GM18870 (cell line): ENCODE measurements at regions not wholly inside any gene's neighbourhood (a gene's known extent, or its start where the extent isn't known, plus 50 kb on each side); places are given as distances from the start of the nearest gene placed in this dataset.

Source experiments
- ATAC-seq: cut with Tn5 transposase; IDR thresholded peaks from one replicate; pipeline ENCODE4 v1.9.1; 2021; ENCODE audit warnings: moderate library complexity; ENCODE audit not compliant: unreplicated experiment

DNA sequence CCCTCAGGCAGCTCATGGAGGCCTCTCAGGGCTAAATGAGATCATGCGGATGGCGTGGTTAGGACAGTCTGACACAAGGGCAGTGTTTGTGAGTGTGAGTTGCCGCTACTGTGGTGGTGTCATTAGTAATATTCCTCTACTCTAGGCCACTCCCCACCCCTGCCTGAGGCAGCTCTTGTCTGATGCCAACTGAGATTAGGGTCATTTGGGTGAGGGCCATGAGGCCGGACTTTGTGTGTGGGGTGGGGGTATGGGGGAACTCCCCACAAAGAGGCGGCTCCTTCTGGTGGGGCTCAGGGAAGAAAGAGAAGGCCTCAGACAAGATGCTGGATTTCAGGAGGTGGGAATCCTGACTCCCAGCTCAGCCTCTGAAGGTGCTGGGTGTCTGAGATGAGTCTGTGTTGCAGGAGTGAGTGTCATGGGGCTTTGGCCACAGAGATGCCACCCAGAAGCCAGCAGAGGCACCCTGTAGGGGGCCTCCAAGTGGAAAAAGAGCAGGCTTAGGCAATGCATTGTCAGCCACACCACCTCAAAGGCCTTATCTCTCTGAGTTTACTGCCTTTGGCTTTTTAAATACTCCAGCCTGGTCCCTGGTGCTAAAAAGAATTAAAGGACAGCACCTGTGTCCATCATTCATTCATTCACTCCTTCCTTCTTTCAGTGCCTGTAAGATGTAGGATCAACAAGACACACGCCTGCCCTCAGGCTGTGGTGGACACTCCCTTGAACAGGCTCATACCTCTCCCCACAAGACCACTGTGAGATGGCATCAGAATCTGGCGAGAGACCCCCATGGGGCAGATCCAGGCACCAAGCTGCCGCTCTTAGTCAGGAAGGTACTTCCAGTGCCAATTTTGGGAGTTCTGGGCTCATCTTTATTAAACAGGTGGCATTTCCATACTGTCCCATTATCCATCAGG lies 175.2 kb downstream of the MRPL14 start:
- no peak for ATAC-seq

DNA sequence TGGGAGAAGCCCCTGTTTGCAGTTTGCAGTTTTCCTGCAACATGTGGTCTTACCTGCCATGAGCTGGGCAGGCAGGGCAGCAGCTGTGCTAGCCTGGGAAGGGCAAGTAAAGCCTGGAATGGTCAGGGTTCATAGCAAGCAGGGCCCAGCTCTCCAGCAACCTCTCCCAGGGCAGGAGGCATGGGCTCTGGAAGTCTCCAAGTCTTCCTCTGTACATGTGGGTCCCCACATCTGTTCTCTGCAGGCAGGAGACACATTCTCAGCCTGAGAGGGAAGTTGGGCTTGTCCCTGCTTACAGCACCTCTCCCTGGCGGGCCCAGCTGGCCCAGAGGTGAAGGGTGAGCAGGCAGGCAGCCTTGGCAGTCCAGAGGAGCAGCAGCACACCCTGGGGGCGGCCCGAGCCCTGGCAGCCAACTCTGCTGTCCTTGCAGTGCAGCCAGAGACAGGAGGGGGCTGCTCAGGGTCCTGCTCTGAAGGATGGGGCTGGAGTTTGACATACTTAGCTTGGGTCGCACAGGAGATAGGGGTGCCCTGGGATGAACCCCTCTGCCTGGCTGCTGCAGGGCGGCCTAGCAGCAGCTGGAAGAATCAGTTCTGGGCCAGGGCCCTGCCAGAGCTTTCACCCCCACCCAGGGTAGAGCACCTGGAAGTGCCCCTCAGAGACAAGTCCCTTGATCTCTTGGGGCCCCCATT lies 176.0 kb downstream of the MRPL14 start:
- ATAC-seq: no peak

DNA sequence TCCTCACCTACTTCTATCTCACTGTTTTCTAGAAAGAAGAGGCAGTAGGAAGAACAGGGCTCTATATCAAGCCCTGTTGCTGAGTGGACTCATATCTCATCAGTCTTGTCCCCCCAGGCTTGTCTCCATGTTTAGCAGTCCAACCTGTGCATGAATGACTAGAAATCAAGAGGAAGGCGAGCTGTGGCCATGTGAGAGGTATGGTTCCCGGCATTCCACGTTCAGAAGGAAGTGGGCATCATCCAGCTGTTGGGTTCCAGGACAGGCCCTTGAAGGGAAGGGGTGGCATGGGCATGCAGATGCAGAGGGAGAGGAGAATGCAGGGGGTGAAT lies 176.6 kb downstream of the MRPL14 start:
- no peak for ATAC-seq

DNA sequence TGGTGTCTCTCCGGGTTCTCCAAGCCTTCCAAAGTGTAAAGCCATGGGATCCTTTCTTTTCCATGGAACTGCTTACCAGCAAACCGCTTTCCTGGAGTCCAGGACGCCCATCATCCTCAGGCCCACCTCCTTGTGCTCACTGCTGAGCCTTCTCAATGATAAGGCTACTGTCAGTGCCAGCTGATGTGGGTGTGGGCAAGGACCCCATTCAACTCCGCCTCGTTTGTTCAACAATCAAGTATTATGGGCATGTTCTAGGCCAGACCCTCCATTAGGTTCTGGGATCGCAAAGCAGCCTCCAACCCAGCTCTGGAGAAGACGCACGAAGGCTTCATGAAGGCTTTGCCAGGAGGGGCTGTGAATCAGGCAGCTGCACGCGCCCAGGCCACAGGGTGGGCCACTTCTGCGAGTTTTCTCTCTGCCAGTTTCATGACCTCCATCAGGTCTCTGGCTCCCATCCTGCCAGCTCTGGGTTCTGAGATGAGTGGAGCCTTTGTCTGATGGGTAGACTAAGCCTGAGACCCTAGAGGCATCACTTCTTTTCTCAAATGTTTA lies 177.1 kb downstream of the MRPL14 start:
- no peak for ATAC-seq

DNA sequence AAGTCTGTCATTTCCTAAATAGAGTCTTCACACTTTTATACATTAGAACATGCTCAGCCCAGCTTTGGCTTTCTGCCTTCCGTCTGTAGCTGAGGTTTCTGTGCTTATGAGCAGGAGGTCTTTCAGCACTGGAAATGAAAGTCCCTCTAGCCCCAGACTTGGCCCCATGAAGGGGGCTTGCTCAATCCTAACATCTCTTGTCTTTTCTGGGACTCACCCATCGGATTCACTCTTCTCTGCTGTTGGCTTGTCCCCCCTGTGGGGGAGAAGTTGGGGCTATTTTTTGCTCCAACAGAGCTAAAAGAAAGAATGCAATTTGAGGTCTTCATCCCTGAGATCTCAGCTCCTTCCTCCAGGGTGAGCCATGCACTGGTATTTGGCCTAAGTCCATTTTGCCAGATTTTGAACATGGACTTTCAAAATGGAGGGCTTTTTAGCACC lies 177.7 kb downstream of the MRPL14 start:
- no peak for ATAC-seq

DNA sequence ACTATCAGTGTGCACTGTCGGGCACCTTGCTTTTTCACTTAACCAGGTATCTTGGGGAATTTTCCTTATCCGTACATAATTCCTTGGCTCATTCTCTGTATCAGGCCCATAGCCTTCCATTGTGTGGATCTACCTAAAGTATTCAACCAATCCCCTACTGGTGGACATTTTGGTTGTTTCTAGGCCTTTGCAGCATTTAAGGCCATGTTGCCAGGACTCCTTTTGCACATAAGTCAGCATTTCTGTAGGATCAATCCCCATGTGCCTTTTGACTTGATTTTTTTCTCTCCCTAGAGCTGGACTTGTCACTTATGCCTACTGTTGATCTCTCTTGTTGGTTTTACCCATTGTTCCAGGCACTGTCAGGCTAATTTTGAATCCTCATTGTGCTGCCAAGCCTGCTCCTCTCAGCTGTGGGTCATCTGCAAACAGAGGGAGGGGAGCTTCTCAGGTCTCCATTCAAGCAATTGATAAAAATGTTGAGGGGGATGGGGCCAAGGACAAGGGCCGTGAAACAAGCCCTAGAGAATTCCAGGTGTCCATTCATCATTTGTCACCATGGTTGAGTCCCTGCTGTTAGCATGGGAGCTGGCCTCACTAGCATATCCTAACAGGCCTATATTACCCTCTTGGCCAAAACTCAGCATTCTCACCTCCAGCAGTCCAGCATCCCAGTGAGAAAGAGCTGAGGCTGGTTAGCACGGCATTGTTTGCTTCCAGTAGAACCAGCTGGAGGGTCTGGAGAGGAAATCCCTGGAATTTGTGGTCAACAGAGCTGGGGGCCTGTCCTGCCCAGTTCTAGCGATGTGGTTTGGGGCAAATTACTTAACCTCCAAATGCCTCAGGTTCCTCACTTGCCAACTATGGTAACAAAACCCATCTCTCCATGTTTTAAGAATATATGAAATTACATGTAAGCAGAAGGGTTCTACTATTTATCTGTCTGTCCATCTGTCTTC lies 178.4 kb downstream of the MRPL14 start:
- ATAC-seq: no peak

DNA sequence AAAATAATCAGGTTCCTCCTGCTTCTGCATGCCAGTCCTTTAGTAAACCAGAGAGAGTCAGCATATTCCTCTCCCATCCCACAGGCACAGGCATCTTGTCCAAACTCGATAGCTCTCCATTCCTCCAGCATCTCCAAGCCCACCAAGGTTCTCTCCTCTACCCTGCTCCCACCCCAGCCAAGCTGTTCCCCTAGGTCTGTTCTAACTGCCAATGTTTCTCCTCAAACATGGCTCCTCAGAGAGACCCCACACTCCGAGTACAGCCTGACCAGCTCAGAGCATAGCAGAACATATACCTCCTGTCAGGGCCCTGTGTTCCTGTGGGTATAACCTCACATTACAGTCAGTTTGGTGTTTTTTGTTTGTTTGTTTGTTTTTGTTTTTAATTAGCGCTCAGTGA lies 177.8 kb downstream of the VEGFA start:
- no peak for ATAC-seq

DNA sequence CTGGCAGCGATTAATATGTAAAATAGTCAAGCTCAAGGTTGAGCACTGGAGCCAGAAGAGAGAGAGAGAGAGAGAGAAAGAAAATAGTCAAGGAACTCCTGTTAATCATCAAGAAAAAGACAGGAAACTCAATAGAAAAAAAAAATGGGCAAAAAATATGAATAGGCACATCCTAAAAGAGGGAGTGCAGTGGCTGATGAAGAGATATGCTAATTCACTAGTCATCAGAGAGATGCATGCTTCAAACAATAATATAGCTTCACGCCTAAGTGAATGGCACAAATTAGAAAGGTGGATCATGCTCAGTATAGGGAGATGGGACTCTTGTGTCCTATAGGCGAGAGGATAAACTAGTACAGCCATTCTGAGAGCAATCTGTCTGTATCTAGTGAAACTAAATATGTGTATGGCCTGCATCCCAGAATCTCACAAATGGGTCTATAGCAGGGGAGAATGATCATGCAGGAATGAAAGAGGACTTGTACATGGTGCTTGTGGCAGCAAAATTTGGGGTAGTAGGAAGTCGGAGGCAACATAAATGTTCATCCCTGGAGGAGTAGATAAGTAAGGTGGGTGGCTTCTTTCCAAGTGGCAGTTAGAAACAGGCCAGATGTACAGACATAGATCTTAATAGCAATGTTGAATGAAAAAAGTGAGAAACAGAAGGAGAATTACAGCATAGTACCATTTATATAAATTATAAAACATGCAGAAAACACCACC lies 176.8 kb downstream of the VEGFA start:
- no peak for ATAC-seq

DNA sequence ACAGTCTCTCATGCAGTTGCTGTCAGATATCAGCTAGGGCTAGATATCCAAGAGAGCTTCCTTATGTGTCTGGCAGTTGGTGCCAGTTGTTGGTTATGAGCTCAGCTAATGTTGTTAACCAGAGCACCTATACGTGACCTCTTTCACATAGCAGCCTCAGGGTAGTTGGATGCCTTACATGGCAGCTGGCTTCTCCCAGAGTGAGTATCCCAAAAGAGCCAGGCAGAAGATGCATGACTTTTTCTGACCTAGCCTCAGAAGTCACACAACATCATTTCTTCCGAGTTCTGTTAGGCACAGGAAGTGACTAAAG lies 175.7 kb downstream of the VEGFA start:
- no peak for ATAC-seq

DNA sequence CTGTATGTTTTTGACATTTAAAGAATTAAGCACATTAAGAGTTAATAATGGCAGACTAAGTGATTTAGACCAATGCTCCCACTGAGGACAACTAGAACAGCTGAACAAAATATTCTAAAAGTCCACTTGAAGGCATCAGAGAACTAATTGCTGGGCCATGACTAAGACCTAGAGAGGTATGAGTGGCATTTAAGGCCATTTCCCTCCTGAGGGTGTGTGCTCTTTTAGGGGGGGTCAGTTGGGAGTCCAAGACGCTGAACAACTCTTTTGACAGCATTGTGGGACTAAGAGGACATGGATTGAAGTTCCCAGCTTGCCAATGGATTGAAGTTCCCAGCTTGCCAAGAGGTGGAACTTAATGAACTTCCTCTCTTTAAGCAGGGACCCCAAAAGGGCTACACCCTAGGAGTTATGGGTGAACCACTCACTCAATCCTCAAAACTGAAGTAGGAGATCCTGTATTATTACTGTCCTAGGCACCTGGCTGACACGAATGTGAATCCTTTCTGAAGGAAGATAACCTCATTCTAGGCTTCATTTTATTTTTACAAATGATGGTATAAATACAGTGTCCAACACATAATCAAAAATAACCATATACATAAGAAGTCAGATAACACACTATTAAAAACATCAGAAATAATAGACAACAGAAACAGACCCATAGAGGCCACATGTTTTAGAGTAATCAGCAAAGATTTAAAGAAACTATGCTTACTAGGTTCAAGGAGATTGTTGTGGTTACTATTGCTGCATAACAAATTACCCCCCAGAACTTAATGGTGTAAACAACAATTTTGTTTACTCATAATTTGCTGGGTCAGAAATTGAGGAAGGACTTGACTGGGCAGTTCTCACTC lies 175.1 kb downstream of the VEGFA start:
- no peak for ATAC-seq

DNA sequence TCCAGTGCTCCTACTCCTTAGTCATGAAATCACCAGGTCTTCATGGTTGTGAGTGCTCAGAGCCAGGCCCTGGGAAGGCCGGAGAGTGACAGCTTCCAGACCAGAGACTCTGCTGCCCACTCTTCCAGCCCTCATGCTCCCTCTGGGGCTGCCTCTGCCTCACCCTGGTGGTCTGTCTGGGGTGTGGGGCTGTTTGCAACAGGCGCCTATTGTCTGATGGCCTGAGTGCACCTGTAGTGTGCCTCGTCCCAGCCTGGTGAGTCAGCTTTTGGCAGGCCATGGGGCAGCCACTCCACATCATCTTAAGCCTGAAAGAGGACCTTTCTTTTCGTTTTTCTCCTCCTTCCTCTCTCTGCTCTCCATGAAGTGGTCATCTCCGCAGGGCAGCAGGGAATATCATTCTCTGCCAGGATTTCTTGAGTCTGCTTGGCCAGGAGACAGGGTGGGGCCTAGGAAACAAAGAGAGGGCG lies 173.8 kb downstream of the VEGFA start:
- no peak for ATAC-seq

DNA sequence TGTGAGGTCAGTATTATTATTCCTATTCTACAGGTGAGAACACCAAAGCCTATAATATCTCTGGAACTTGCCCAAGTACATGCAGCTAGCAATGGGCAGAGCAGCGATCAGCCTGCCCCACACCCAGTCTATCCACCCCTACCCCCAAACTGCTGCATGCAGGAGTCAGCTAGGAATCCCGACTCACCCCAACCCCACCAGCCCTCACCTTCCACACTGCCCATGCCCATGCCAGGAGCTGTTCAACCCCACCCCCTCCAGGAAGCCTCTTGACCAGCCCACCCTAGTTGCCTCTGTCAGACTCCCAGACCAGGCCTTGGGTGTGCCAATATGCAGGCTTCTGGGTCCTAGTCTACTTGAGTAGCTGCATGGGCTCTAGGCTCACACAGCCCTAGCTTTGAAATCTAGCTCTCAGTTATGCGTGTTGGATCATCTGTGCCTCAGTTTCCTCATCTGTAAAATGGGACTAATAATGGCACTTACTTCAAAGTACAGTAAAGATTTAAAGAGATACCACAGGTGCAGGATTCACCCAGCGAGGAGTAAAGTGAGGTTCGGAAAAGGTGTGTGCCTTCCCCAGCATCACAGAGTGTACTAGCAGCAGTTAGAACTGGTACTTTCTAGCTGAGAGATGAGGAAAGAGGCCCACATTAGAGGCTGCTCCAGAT lies 173.2 kb downstream of the VEGFA start:
- no peak for ATAC-seq

DNA sequence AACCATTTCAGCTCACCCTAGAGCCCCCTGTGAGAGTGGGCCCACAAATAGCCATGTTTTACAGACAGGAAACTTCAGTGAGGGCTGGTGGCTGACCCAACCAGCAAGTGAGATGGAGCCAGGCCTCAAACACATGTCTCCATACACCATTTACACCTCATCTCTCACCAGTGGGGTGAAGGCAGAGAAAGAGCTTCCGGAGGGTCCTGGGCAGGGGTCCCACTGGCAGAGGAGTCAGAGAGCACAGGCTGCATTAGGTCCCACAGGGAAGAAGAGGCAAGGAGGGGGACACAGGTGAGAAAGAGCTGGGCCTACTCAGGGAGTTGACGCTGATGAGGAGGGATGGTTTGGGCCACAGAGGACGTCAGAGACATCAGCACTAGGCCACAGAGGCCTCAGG lies 172.6 kb downstream of the VEGFA start:
- no peak for ATAC-seq

DNA sequence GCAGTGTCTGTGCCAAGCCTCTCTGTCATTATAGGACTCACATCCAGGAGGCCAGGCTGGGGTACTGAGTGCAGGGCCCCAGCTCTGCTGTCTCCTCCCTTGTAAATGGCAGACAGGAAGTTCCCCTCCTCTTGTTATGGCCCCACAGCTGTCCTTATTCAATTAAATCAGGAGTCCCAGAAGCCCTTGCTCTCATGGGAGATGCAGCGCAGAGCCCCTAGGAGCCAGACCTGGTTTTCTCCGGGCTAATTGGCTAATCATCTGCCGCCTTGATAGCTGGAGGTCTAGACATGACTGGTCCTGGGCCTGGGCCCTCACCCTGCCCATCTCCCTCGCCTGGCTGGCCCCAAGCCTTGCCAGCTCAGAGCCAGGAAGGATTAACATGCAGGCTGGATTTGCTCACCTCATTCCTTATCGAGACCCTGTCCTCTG lies 172.0 kb downstream of the VEGFA start:
- no peak for ATAC-seq

DNA sequence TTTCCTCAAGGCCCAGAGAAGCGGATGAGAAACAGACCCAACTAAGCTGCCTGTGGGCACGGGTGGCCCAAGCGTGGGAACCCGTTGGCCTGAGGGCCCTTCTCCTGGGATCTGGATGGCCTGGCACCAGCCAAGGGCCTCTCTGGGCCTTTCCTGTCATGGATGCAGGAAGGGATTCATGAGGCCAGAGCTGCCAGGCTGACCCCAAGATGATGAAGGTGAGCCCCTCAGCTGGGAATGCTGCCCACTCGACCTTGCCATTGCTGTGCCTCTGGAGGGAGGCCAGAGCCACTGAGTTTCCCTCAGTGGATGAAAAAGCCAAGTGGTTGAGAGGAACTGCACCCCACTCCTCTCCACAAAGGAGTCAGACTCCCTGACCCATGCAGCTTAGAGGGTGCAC lies 171.2 kb downstream of the VEGFA start:
- ATAC-seq: no peak

DNA sequence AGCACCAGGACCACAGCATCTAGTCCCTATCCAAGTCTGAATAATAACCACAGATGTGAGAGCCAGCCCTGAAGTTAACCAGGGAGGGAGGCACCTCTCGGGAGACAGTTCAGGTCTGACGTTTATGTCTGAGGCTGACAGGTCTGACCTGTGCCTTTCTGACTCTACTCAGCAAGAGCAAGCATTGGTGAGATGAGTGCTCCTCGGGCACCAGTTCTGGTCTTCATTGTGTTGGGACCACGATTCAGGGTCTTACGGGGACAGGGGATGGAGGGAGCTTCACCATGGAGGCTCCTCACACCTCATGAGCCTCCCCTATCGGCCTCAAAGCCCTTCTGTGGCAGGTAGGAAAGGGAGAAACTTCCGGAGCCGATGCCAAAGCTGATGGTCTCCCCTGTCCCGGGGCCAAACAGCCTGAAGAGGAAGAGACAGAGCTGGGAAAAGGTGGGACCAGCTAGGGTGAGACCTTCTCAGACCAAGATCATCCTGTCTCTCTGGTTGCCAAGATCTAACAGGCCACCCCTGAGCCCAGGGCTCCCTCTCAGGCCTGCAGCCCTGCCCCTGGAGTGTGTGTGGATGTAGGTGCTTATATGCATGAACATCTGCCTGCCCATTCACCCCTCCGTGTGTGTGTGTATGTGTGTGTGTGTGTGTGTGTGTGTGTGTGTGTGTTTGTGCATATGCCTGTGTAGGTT lies 170.5 kb downstream of the VEGFA start:
- ATAC-seq: no peak

DNA sequence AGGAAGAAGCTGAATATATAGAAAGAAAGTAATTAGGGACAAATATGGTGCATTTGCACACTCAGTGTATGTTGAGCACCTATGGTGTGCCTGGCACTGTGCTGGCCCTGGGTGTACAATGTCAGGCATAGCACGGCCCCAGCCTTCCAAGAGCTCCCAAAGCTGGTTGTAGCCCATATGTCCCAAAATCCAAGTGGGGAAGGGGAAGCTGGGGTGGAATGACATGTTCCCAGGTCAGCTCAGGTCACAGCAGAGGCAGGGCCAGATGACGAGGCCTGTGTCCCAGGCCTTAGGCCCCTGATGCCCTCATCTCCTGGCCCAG lies 170.0 kb downstream of the VEGFA start:
- ATAC-seq: no peak

DNA sequence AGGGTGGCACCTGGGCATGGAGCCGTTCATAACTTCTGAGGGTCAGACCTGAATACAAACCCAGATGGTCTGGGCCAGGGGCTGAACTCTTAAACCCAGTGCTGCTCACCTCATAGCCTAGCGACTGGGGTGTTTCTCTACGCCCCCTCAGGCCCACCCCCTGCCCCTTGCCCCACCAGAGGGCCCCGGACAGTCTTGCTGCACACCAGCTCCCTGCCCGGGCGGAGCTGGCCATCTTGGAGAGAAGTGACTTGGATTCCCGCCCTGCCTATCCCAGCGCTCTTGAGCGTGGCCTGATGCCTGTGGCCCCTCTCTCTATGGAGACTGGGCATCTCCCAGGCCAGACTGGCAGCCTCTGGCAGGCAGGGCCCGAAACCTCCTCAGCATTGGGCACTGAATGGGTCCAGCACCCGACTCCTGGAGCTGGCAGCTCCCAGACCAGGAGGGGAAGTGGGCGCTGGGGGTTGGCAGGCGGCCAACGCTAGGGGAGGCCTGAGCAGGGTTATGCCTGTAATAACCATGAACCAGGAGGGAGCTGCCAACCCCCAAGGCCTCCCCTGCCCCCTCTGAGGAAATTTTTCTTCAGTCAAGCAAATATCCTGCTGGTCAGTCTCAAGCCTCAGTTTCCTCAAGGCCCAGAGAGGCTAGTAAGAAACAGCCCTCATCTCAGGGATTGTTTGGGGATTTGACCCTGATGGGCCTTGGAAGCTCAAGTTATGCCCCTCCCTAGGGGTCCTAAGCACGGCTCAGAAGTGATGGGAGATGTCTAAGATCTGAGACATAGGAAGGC lies 169.5 kb downstream of the VEGFA start:
- ATAC-seq: no peak
